ENCODE measurements at regions not wholly inside any gene's neighbourhood (a gene's known extent, or its start where the extent isn't known, plus 50 kb on each side); places are given as distances from the start of the nearest gene placed in this dataset.
"Not testable (repeated sequence)": the region's sequence is repeated elsewhere in the genome, so short reads cannot be mapped to it uniquely, and the experiment has no call there.

- no peak for DNase-seq (ENCODE audit: low read depth)
- TF ChIP-seq CTCF (IDR thresholded peaks at IDR 0.05; ENCODE audit: control insufficient read depth, insufficient read depth, low read depth, low read length, missing control alignments), result no peak
- H3K4me3 ChIP-seq (ENCODE audit: control insufficient read depth, low read depth, low read length), result no peak overlapping the region
These were observed 603.6 kb upstream of the DIPK2B start for GRCh38 chrX:45804276-45804675.

- H3K4me3 ChIP-seq (ENCODE audit: control insufficient read depth, low read depth, low read length), result no peak overlapping the region
- TF ChIP-seq CTCF (IDR thresholded peaks at IDR 0.05; ENCODE audit: control insufficient read depth, insufficient read depth, low read depth, low read length, missing control alignments), result no peak
- DNase-seq (ENCODE audit: low read depth), result peak; percentile 86
These were observed 602.8 kb upstream of the DIPK2B start for GRCh38 chrX:45803383-45803921.

- TF ChIP-seq CTCF (IDR thresholded peaks at IDR 0.05; ENCODE audit: control insufficient read depth, insufficient read depth, low read depth, low read length, missing control alignments), result peak; percentile 48
- DNase-seq (ENCODE audit: low read depth), result no peak
- H3K4me3 ChIP-seq (ENCODE audit: control insufficient read depth, low read depth, low read length), result no peak overlapping the region
These were observed 600.9 kb upstream of the DIPK2B start for GRCh38 chrX:45801554-45801953.

- DNase-seq (ENCODE audit: low read depth); H3K4me3 ChIP-seq (ENCODE audit: control insufficient read depth, low read depth, low read length): not testable (repeated sequence)
These were observed 600.2 kb upstream of the DIPK2B start for GRCh38 chrX:45800746-45801453.

- no peak overlapping the region for H3K4me3 ChIP-seq (ENCODE audit: control insufficient read depth, low read depth, low read length)
- TF ChIP-seq CTCF (IDR thresholded peaks at IDR 0.05; ENCODE audit: control insufficient read depth, insufficient read depth, low read depth, low read length, missing control alignments), result no peak
- DNase-seq (ENCODE audit: low read depth), result no peak
These were observed 598.9 kb upstream of the DIPK2B start for GRCh38 chrX:45799576-45799975.

- H3K4me3 ChIP-seq (ENCODE audit: control insufficient read depth, low read depth, low read length), result no peak overlapping the region
- no peak for TF ChIP-seq CTCF (IDR thresholded peaks at IDR 0.05; ENCODE audit: control insufficient read depth, insufficient read depth, low read depth, low read length, missing control alignments)
- DNase-seq (ENCODE audit: low read depth), result no peak
These were observed 594.9 kb upstream of the DIPK2B start for GRCh38 chrX:45795546-45795945.

- DNase-seq (ENCODE audit: low read depth), result no peak
- no peak overlapping the region for H3K4me3 ChIP-seq (ENCODE audit: control insufficient read depth, low read depth, low read length)
- no peak for TF ChIP-seq CTCF (IDR thresholded peaks at IDR 0.05; ENCODE audit: control insufficient read depth, insufficient read depth, low read depth, low read length, missing control alignments)
These were observed 594.3 kb upstream of the DIPK2B start for GRCh38 chrX:45794995-45795337.

Measured in AG09309 (cell line).